HG03060 (cell line): ENCODE measurements at regions not wholly inside any gene's neighbourhood (a gene's known extent, or its start where the extent isn't known, plus 50 kb on each side); places are given as distances from the start of the nearest gene placed in this dataset.

Source experiments
- ATAC-seq: cut with Tn5 transposase; IDR thresholded peaks from one replicate; pipeline ENCODE4 v1.9.1; 2021; ENCODE audit warnings: low read depth, moderate number of reproducible peaks; ENCODE audit not compliant: unreplicated experiment

GRCh38 chr13:63092456-63092855, 1676.8 kb upstream of the PCDH20 start:
- ATAC-seq: no peak

- no peak for ATAC-seq
Observed at GRCh38 chr13:63090524-63090923, 1674.9 kb upstream of the PCDH20 start.

- ATAC-seq: no peak
Observed at GRCh38 chr13:63088226-63088625, 1672.6 kb upstream of the PCDH20 start.

DNA sequence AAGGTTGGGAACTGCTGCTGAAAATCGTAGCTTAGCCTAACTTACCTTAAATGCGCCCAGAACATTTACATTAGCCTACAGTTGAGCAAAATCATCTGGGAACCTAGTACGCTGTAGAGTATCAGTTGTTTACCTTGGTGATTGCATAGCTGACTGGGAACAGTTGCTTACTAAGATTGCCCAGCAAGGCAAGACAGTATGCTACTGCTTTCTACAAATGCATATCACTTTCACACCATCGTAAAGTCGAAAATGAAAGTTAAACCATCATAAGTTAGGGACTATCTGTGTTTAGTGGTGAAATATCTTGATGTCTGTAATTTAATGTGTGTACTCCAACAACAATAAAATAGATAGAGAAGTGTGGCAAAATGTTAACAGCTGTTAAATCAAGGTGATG, 1670.6 kb upstream of the PCDH20 start:
- ATAC-seq: no peak

- no peak for ATAC-seq
Observed at GRCh38 chr13:63085851-63086250, 1670.2 kb upstream of the PCDH20 start.

DNA sequence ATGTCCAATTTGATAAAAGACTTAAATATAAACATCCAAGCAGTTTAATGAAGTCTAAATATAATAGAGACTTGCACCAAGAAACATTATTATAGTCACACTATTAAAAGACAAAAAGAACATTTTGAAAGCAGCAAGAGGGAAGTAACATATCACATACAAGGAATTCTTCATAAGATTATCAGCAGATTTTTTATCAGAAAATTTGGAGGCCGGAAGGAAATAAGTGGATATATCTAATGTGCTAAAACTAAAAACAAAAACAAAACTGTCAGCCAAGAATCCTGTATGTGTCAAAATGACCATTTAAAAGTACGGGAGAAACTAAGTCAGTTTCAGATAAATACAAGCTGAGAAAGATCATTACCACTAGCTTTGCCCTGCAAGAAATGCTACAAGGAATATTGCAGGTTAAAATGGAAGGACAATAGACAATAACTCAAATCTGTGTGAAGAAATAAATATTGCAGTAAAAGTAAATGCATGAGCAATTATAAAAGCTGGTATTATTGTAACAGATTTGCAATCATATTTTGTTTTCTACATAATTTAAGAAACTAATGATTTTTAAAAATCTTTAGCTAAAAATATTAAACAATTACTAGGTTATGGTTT, 1665.9 kb upstream of the PCDH20 start:
- ATAC-seq: no peak

GRCh38 chr13:63075126-63075525, 1659.5 kb upstream of the PCDH20 start:
- ATAC-seq: no peak

GRCh38 chr13:63050287-63050686, 1634.6 kb upstream of the PCDH20 start:
- ATAC-seq: no peak

DNA sequence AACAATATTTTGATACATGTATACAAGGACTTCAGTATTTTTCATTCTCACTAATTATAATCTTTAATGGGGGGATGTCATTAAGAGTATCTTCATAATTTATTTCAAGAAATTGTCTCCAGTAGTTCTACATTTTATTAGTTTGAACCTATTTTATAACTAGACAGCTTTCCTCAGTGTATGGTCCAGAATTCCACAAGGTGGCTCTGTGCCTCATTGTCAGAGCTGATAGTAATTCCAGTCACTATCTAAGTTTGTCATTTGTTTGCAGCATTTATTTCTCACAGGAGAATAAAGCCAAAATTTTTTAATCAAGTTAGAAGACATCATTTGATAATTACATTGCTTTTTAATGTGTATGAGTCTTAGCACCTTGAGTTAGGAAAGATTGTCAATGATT, 1633.0 kb upstream of the PCDH20 start:
- no peak for ATAC-seq

DNA sequence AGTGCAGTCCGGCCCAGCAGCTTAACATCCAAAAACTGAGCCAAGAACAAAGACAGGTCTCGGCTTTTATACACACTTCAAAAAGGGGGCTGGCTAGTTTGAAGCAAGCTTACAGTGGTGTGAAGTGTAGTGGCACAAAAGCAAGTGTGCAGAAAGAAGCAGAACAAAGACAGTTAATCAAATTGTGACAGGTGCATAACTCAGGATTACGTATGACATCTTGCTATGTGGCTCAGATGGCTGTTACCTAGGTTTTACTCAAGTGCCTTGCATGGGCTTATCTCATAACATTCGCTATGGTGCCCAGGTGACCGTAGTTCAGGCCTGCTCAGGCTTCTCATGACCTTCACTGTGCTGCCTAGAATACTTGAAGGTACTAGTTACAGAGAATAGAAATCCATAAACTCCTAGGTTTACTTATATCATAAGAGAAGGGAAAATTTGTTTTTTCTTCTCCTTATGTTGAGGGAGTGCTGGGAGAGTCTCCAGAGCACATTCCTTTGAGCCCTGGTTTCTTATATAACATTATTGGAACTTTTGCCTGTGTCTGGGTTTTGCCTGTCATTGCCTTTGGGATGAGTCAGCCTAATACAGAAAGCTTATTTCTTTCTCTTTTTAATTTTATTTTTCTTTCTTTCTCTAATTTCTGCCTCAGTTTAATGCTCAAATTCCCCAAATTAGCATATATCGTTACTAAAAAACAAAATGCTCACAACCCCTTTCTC, 1629.1 kb upstream of the PCDH20 start:
- no peak for ATAC-seq

GRCh38 chr13:63042686-63043085, 1627.0 kb upstream of the PCDH20 start:
- ATAC-seq: no peak

DNA sequence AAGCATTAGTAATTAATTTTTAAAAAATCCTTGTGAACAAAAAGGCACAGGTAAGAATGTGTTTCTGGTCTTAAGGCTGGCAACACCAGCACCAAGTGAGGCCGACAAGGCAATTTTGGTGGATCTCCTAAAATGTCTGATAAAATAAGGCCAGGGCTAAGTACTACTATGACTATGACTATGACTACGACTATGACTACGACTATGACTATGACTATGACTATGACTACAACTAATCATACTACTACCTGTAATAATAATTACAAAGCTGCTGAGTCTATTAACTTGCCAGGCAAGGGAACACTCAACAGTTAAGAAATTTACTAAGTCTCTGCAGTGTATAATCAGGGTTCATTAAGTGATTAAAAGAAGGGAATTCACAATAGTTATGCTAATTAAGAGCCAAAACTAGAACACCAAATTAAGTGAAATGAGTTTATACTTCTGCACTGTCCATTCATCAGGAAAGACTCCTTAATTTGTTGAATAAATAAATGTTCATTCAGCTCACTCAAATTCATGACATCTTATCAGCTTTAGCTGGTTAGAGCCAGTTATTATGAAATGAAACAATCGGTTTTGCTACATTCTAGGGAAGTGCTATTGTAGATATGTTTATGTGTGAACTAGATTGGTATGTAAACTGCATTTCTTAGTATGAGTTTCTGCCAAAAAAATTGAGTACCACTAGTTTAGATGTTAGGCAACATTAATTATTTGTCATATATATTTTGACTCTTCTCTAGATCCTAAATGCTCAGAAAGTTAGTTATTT, 1626.2 kb upstream of the PCDH20 start:
- ATAC-seq: no peak

GRCh38 chr13:63026285-63026797, 1610.7 kb upstream of the PCDH20 start:
- ATAC-seq: no peak

DNA sequence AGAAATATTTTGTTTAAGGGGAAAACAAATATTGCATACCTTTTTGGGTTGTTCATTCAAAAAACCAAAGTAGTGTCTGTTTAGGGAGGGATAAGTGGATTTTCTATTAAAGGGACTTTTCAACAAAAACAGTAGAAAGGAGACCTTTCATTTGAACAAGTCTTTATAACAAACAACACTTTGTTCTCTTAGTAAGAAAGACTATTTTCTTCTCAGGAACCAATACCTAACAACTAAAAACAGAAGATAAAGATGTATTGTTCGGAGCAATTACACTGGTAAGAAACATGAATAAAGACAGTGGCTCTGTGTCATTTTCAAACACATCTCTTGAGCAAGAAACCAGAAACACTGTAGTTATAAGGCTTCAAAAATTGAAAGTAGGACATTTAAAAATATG, 1610.1 kb upstream of the PCDH20 start:
- no peak for ATAC-seq

- no peak for ATAC-seq
Observed at GRCh38 chr13:63024458-63024857, 1608.8 kb upstream of the PCDH20 start.

DNA sequence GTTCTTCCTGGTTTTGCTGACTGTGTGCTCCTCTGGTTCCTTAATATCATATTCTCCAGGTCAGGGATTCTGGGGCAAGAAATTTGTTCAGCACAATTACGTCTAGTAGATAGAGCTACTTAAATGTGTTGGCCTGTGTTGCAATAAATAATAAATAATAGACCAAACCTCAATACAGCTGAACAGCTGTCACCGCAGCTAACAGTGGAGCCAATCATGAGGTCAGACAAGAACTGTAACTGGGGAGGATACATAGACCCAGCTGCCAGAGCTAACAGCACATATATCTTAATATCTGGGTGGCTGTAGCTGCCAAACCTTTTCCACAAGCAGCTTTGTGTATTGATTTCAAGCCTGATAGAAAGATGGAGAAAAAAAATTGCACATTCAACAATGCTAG, 1596.3 kb upstream of the PCDH20 start:
- ATAC-seq: no peak

DNA sequence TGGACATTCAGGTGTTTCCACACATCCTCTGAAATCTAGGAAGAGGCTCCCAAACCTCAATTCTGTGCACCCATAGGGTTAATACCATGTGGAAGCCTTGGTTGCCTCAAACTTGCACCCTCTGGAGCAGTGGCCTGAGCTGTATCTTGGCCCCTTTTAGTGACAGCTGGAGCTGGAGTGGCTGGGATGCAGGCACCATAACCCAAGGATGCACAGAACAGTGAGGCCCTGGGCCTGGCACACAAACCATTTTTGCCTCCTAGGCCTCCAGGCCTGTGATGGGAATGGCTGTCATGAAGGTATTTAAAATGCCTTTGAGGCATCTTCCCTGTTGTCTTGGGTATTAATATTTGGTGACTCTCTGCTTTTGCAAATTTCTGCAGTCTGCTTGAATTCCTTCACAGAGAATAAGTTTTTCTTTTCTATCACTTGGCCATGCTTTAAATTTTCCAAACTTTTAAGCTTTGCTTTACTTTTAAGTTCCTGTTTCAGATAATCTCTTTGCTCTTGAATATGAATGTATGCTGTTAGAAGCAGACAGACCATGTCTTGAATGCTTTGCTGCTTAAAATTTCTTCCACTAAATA, 1594.5 kb upstream of the PCDH20 start:
- ATAC-seq: no peak

GRCh38 chr13:63005625-63006024, 1590.0 kb upstream of the PCDH20 start:
- no peak for ATAC-seq

- no peak for ATAC-seq
Observed at GRCh38 chr13:62997696-62998095, 1582.0 kb upstream of the PCDH20 start.

DNA sequence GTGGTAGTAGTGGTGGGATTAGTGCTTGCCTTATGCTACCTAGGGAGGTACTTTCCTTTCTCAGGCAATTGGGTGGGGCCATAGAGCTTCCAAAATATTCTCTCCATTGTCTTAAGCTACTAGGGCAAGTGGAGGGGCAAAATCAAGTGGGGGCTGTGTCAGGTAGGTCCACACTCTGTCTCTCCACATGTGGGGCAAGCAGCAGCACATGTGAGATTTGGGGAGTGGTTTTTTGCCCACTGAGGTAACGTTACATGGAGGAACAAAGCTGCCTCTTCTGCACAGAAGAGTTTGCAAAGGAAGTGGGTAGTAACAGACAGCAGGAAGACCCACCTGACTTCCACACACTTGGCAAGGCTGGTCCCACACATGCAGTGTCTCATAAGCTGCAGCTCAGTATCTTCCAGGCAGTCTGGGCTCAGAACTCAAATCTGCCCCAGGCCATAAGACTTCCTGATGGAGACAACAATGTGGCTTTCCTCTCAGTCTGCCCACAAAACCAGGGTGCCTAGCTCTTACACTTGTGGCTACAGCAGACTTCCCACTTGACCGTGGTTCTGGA, 1581.5 kb upstream of the PCDH20 start:
- no peak for ATAC-seq

- ATAC-seq: no peak
Observed at GRCh38 chr13:62973804-62974203, 1558.2 kb upstream of the PCDH20 start.
